Calu3 (cell line): ENCODE measurements at regions not wholly inside any gene's neighbourhood (a gene's known extent, or its start where the extent isn't known, plus 50 kb on each side); places are given as distances from the start of the nearest gene placed in this dataset.

Experiments used
- BruUV-seq: library from RNA; stranded (reverse); fragments of 400-500 nt; replicated peaks from 2 replicates; lab custom pipeline; 2021; lab: Mats Ljungman, UMichigan
- CTCF ChIA-PET: fragments of 300-600 bp; sonication (Branson Sonifier 250); formaldehyde crosslinking; loops from one replicate; lab custom pipeline; 2022; ENCODE audit warnings: antibody characterized with exemption; lab: Charles Lee
- DNase-seq: peaks from one replicate; pipeline ENCODE4 v3.0.0; 2022
- H3K27ac Mint-ChIP-seq: one replicate; pipeline ENCODE4 v1.8.0; 2022; ENCODE audit warnings: mixed read lengths; ENCODE audit not compliant: unreplicated experiment
- H3K27me3 Mint-ChIP-seq: one replicate; pipeline ENCODE4 v1.8.0; 2022; ENCODE audit warnings: mixed read lengths; ENCODE audit not compliant: unreplicated experiment
- H3K36me3 Mint-ChIP-seq: one replicate; pipeline ENCODE4 v1.8.0; 2022; ENCODE audit warnings: mild to moderate bottlenecking, moderate library complexity, mixed read lengths; ENCODE audit not compliant: insufficient read depth, unreplicated experiment
- H3K4me1 Mint-ChIP-seq: one replicate; pipeline ENCODE4 v1.8.0; 2022; ENCODE audit warnings: mild to moderate bottlenecking, low read depth, mixed read lengths; ENCODE audit not compliant: unreplicated experiment
- H3K4me3 Mint-ChIP-seq: one replicate; pipeline ENCODE4 v1.8.0; 2022; ENCODE audit warnings: mild to moderate bottlenecking, low read depth, moderate library complexity, mixed read lengths; ENCODE audit not compliant: unreplicated experiment
- H3K9me3 Mint-ChIP-seq: one replicate; pipeline ENCODE4 v1.8.0; 2022; ENCODE audit warnings: low read depth, mixed read lengths; ENCODE audit not compliant: unreplicated experiment
- CTCF ChIP-seq: fragments of 200-600 bp; IDR thresholded peaks from one replicate; pipeline ENCODE4 v1.8.0; 2022; ENCODE audit warnings: antibody characterized with exemption; ENCODE audit not compliant: unreplicated experiment
- intact Hi-C: fragments of 100-400 bp; cut with micrococcal nuclease; formaldehyde crosslinking; loops from one replicate; pipeline ENCODE4 v1.10.0; 2022; ENCODE audit not compliant: unreplicated experiment

- Mint-ChIP-seq H3K4me1 (no peaks in the 10 kb centered on the region), H3K9me3 (peaks cover 3% of the 10 kb centered on the region), H3K36me3 (no peaks in the 10 kb centered on the region), H3K27me3 (no peaks in the 10 kb centered on the region), H3K4me3 (no peak overlapping the region), H3K27ac (no peak overlapping the region)
- intact Hi-C loops, result no loop called here
- no peak for DNase-seq
- TF ChIP-seq CTCF, result no peak
- no TSS peak for BruUV-seq
- CTCF ChIA-PET, result no interaction called here
Observed at GRCh38 chr1:68976916-68977610, 480.2 kb upstream of the DEPDC1 start.

GRCh38 chr1:68979891-68980290 lies 483.0 kb upstream of the DEPDC1 start:
- no peak for DNase-seq
- peaks cover 5% of the 10 kb centered on the region for H3K9me3 Mint-ChIP-seq
- CTCF ChIA-PET, result no interaction called here
- no peak for TF ChIP-seq CTCF
- no peaks in the 10 kb centered on the region for H3K36me3 Mint-ChIP-seq
- no peak overlapping the region for H3K4me3 Mint-ChIP-seq
- no peak overlapping the region for H3K27ac Mint-ChIP-seq
- no peaks in the 10 kb centered on the region for H3K27me3 Mint-ChIP-seq
- no TSS peak for BruUV-seq
- H3K4me1 Mint-ChIP-seq, result no peaks in the 10 kb centered on the region
- intact Hi-C loops, result no loop called here

- Mint-ChIP-seq H3K36me3 (no peaks in the 10 kb centered on the region), H3K27me3 (no peaks in the 10 kb centered on the region), H3K9me3 (peaks cover 20% of the 10 kb centered on the region), H3K4me3 (no peak overlapping the region), H3K4me1 (no peaks in the 10 kb centered on the region), H3K27ac (no peak overlapping the region)
- no peak for TF ChIP-seq CTCF
- BruUV-seq, result no TSS peak
- CTCF ChIA-PET, result no interaction called here
- intact Hi-C loops, result no loop called here
- DNase-seq, result no peak
Observed at GRCh38 chr1:68984289-68984688, 487.4 kb upstream of the DEPDC1 start.

DNA sequence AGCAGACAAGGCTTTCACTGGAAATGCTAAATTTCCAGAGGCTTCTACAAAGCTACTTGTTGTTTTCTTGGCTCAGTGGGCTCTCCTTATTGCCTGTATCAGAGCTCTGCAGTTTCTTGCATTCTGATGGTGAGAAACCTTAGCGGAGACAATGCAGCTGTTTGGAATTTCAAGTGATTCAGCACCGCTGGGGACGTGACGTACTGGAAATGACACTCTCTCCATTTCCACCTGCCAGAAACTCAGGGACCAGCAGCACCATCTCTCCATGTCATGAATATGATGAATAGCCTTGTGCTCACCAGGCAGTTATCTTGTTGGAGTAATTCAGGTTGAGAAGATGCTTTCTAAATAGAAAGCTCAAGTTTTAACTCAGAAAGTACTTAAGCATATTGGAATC lies 497.2 kb upstream of the DEPDC1 start:
- intact Hi-C loops, result no loop called here
- no peak for TF ChIP-seq CTCF
- peaks cover 14% of the 10 kb centered on the region for H3K9me3 Mint-ChIP-seq
- no peak overlapping the region for H3K27ac Mint-ChIP-seq
- H3K36me3 Mint-ChIP-seq, result no peaks in the 10 kb centered on the region
- no TSS peak for BruUV-seq
- DNase-seq, result no peak
- no peak overlapping the region for H3K4me3 Mint-ChIP-seq
- CTCF ChIA-PET, result interaction anchor here (0.5 kb wide), 1 partner anchor 696 kb away, joined by 3 read pairs; no protein-coding TSS in a partner anchor
- no peaks in the 10 kb centered on the region for H3K27me3 Mint-ChIP-seq
- H3K4me1 Mint-ChIP-seq, result no peaks in the 10 kb centered on the region
